HUES48 (cell line): ENCODE measurements at regions not wholly inside any gene's neighbourhood (a gene's known extent, or its start where the extent isn't known, plus 50 kb on each side); places are given as distances from the start of the nearest gene placed in this dataset.

Source experiments
- H3K27ac ChIP-seq: one replicate; pipeline ENCODE4 v1.7.0; 2013; ENCODE audit warnings: low read depth, low read length, inconsistent platforms
- H3K27me3 ChIP-seq: 2 replicates; pipeline ENCODE4 v1.6.1; 2013; ENCODE audit warnings: mild to moderate bottlenecking, low read length; ENCODE audit not compliant: control insufficient read depth, insufficient read depth
- H3K36me3 ChIP-seq: 2 replicates; pipeline ENCODE4 v1.6.1; 2013; ENCODE audit warnings: low read length; ENCODE audit not compliant: control insufficient read depth, insufficient read depth
- H3K4me1 ChIP-seq: 2 replicates; pipeline ENCODE4 v1.6.1; 2013; ENCODE audit warnings: mild to moderate bottlenecking, low read length; ENCODE audit not compliant: control insufficient read depth, insufficient read depth
- H3K4me3 ChIP-seq: 2 replicates; pipeline ENCODE4 v1.5.1; 2013; ENCODE audit warnings: mild to moderate bottlenecking, low read depth, low read length
- H3K9ac ChIP-seq: 2 replicates; pipeline ENCODE4 v1.6.1; 2013; ENCODE audit warnings: mild to moderate bottlenecking, low read depth, low read length, moderate library complexity
- H3K9me3 ChIP-seq: 2 replicates; pipeline ENCODE4 v1.6.1; 2013; ENCODE audit warnings: low read length; ENCODE audit not compliant: control insufficient read depth, insufficient read depth

DNA sequence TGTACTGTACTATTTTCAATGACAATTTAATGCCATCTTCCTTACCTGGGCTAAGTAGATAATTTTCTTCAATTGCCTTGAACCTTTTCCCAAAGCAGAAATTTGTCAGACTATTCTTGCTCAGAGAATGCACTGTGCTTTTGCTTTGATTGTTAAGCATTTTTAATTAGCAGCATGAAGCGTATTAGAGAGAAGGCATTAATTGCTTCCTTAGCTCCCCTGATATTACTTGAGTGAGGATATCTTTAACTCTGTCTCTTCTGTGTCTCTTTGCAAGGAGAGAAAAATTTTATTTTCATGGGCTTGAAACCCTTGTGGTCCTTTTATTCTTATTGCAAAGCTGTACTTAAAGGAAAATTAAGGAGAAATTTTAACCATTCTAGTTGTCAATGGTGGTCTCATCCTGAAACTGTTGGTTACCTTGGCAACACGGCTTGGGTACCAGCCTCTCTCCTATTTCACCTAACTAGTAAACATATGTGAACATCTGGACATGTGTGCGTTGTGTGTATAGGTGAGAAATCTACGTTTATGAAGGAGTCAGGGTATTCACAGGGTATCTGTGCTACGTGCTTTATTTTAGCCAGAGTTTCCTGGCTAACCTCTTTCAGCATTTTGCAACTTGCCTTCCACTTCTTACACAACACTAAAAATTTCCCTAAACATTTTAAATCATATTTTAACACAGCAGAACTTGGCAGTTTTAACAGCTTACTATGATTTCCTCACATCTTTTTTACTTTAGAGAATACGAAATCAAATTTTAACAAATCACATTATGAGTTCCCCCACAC is 225.5 kb downstream of the KLF5 start:
- H3K9me3 ChIP-seq = no peaks in the 10 kb centered on the region
- H3K27ac ChIP-seq = no peak overlapping the region
- H3K36me3 ChIP-seq = no peaks in the 10 kb centered on the region
- no peaks in the 10 kb centered on the region for H3K4me1 ChIP-seq
- H3K27me3 ChIP-seq = no peaks in the 10 kb centered on the region
- H3K4me3 ChIP-seq = no peak overlapping the region
- H3K9ac ChIP-seq = no peak overlapping the region

- Histone ChIP-seq H3K4me1 (no peaks in the 10 kb centered on the region), H3K9ac (no peak overlapping the region), H3K9me3 (no peaks in the 10 kb centered on the region), H3K27ac (no peak overlapping the region), H3K27me3 (no peaks in the 10 kb centered on the region), H3K4me3 (no peak overlapping the region), H3K36me3 (no peaks in the 10 kb centered on the region)
Observed at GRCh38 chr13:73283636-73284035, 224.8 kb downstream of the KLF5 start.

DNA sequence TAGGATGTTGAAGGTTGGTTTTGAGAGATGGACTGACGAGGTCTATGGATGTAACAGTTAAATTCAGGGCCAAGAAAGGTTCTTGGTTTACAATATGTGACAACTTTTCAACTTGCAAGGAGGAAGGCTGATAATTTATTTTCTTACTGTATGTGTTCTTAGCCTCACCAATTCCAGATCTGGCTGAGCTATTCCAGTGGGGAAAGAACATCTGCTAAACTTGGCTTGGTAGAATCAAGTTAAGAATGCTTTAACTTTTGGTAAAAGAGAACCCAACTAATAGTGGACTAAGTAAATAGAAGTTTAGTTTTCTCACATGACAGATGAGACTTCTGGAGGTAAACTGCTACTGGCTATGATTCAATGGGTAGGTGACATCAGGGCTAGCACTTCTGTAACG is 222.9 kb downstream of the KLF5 start:
- Histone ChIP-seq H3K9me3 (no peaks in the 10 kb centered on the region), H3K27me3 (no peaks in the 10 kb centered on the region), H3K9ac (no peak overlapping the region), H3K4me1 (no peaks in the 10 kb centered on the region), H3K36me3 (no peaks in the 10 kb centered on the region), H3K27ac (no peak overlapping the region), H3K4me3 (no peak overlapping the region)

- H3K9me3 ChIP-seq = no peaks in the 10 kb centered on the region
- H3K27ac ChIP-seq = no peak overlapping the region
- H3K27me3 ChIP-seq = no peaks in the 10 kb centered on the region
- H3K4me3 ChIP-seq = no peak overlapping the region
- H3K36me3 ChIP-seq = no peaks in the 10 kb centered on the region
- H3K4me1 ChIP-seq = peaks cover 3% of the 10 kb centered on the region; the same call in 1 of the 2 replicates
- no peak overlapping the region for H3K9ac ChIP-seq
Observed at GRCh38 chr13:73278186-73278585, 219.4 kb downstream of the KLF5 start.

- Histone ChIP-seq H3K9me3 (no peaks in the 10 kb centered on the region), H3K27ac (no peak overlapping the region), H3K4me1 (peaks cover 3% of the 10 kb centered on the region; the same call in 1 of the 2 replicates), H3K27me3 (no peaks in the 10 kb centered on the region), H3K36me3 (no peaks in the 10 kb centered on the region), H3K9ac (no peak overlapping the region), H3K4me3 (no peak overlapping the region)
Observed at GRCh38 chr13:73275163-73275562, 216.4 kb downstream of the KLF5 start.

- Histone ChIP-seq H3K4me3 (no peak overlapping the region), H3K4me1 (peaks cover 3% of the 10 kb centered on the region; the same call in 1 of the 2 replicates), H3K36me3 (no peaks in the 10 kb centered on the region), H3K27ac (no peak overlapping the region), H3K9me3 (no peaks in the 10 kb centered on the region), H3K9ac (no peak overlapping the region), H3K27me3 (no peaks in the 10 kb centered on the region)
Observed at GRCh38 chr13:73274147-73274546, 215.3 kb downstream of the KLF5 start.

- H3K27ac ChIP-seq = no peak overlapping the region
- no peaks in the 10 kb centered on the region for H3K9me3 ChIP-seq
- H3K4me1 ChIP-seq = peaks cover 3% of the 10 kb centered on the region; the same call in 1 of the 2 replicates
- H3K9ac ChIP-seq = no peak overlapping the region
- no peak overlapping the region for H3K4me3 ChIP-seq
- H3K36me3 ChIP-seq = no peaks in the 10 kb centered on the region
- H3K27me3 ChIP-seq = no peaks in the 10 kb centered on the region
Observed at GRCh38 chr13:73273745-73274144, 214.9 kb downstream of the KLF5 start.

DNA sequence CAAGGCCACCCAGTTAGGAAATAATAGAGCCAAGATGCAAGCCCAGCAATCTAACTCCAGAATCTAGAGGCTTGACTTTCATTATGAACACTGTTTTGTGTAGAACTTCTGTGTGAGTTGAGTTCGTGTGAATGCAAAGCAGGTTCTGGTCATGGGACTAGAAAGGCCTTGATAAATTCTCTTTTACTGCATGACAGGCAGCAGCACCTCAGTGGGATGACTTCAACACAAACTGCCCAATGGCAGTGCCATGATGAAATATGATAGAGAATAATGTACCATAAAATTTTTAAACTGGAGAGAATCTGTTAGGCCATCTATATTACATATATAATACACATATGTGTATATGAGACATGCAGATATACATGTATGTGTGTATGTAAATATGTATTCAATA is 214.5 kb downstream of the KLF5 start:
- Histone ChIP-seq H3K27me3 (no peaks in the 10 kb centered on the region), H3K27ac (no peak overlapping the region), H3K4me3 (no peak overlapping the region), H3K4me1 (peaks cover 3% of the 10 kb centered on the region; the same call in 1 of the 2 replicates), H3K36me3 (no peaks in the 10 kb centered on the region), H3K9ac (no peak overlapping the region), H3K9me3 (no peaks in the 10 kb centered on the region)

- no peak overlapping the region for H3K9ac ChIP-seq
- no peak overlapping the region for H3K4me3 ChIP-seq
- H3K9me3 ChIP-seq = no peaks in the 10 kb centered on the region
- H3K27ac ChIP-seq = no peak overlapping the region
- H3K4me1 ChIP-seq = peaks cover 3% of the 10 kb centered on the region; the same call in 1 of the 2 replicates
- H3K27me3 ChIP-seq = no peaks in the 10 kb centered on the region
- H3K36me3 ChIP-seq = no peaks in the 10 kb centered on the region
Observed at GRCh38 chr13:73272831-73273230, 214.0 kb downstream of the KLF5 start.

GRCh38 chr13:73268306-73268705 is 209.5 kb downstream of the KLF5 start:
- no peaks in the 10 kb centered on the region for H3K27me3 ChIP-seq
- H3K4me1 ChIP-seq = no peaks in the 10 kb centered on the region
- no peak overlapping the region for H3K27ac ChIP-seq
- no peaks in the 10 kb centered on the region for H3K36me3 ChIP-seq
- no peaks in the 10 kb centered on the region for H3K9me3 ChIP-seq
- H3K9ac ChIP-seq = no peak overlapping the region
- H3K4me3 ChIP-seq = no peak overlapping the region

GRCh38 chr13:73266640-73267180 is 207.9 kb downstream of the KLF5 start:
- no peaks in the 10 kb centered on the region for H3K27me3 ChIP-seq
- no peak overlapping the region for H3K9ac ChIP-seq
- no peak overlapping the region for H3K27ac ChIP-seq
- no peaks in the 10 kb centered on the region for H3K9me3 ChIP-seq
- no peak overlapping the region for H3K4me3 ChIP-seq
- H3K4me1 ChIP-seq = no peaks in the 10 kb centered on the region
- no peaks in the 10 kb centered on the region for H3K36me3 ChIP-seq
